ENCODE measurements at regions not wholly inside any gene's neighbourhood (a gene's known extent, or its start where the extent isn't known, plus 50 kb on each side); places are given as distances from the start of the nearest gene placed in this dataset.
"Not testable (repeated sequence)": the region's sequence is repeated elsewhere in the genome, so short reads cannot be mapped to it uniquely, and the experiment has no call there.

- not testable (repeated sequence) for DNase-seq (ENCODE audit: low spot score); H3K4me1 Mint-ChIP-seq (ENCODE audit: low read depth in 2 of 2); H3K9me3 Mint-ChIP-seq; H3K27ac Mint-ChIP-seq; H3K36me3 Mint-ChIP-seq; ATAC-seq; H3K4me3 Mint-ChIP-seq
- H3K27me3 Mint-ChIP-seq, result peaks cover 24 to 45% of the 10 kb centered on the region in 2 donors
These were observed 116.0 kb upstream of the ETV3 start for GRCh38 chr1:157254183-157254582.

- ATAC-seq (no peak), DNase-seq (ENCODE audit: low spot score) (no peak)
- peaks cover 34 to 57% of the 10 kb centered on the region in 2 donors for H3K27me3 Mint-ChIP-seq
- no peak overlapping the region for H3K27ac Mint-ChIP-seq
- no peak overlapping the region for H3K4me3 Mint-ChIP-seq
- no peaks in the 10 kb centered on the region for H3K9me3 Mint-ChIP-seq
- H3K4me1 Mint-ChIP-seq (ENCODE audit: low read depth in 2 of 2), result no peaks in the 10 kb centered on the region
- peaks cover 6% of the 10 kb centered on the region for H3K36me3 Mint-ChIP-seq
These were observed 114.3 kb upstream of the ETV3 start for GRCh38 chr1:157252473-157252872.

GRCh38 chr1:157249739-157250138 is 111.5 kb upstream of the ETV3 start:
- ATAC-seq (no peak), DNase-seq (ENCODE audit: low spot score) (no peak)
- Mint-ChIP-seq H3K9me3 (peaks cover under 1% of the 10 kb centered on the region), H3K36me3 (peaks cover 1% of the 10 kb centered on the region), H3K27ac (no peak overlapping the region), H3K27me3 (peaks cover 42 to 60% of the 10 kb centered on the region in 2 donors), H3K4me3 (no peak overlapping the region), H3K4me1 (ENCODE audit: low read depth in 2 of 2) (no peaks in the 10 kb centered on the region)

GRCh38 chr1:157249326-157249725 is 111.1 kb upstream of the ETV3 start:
- no peaks in the 10 kb centered on the region for H3K36me3 Mint-ChIP-seq
- no peak overlapping the region for H3K27ac Mint-ChIP-seq
- no peaks in the 10 kb centered on the region for H3K4me1 Mint-ChIP-seq (ENCODE audit: low read depth in 2 of 2)
- DNase-seq (ENCODE audit: low spot score), result no peak
- no peak overlapping the region for H3K4me3 Mint-ChIP-seq
- no peak for ATAC-seq
- H3K9me3 Mint-ChIP-seq, result peaks cover 3% of the 10 kb centered on the region
- H3K27me3 Mint-ChIP-seq, result peaks cover 46 to 61% of the 10 kb centered on the region in 2 donors

- H3K9me3 Mint-ChIP-seq; H3K36me3 Mint-ChIP-seq; H3K27ac Mint-ChIP-seq; H3K4me1 Mint-ChIP-seq (ENCODE audit: low read depth in 2 of 2); ATAC-seq; DNase-seq (ENCODE audit: low spot score); H3K4me3 Mint-ChIP-seq: not testable (repeated sequence)
- peaks cover 43 to 54% of the 10 kb centered on the region in 2 donors for H3K27me3 Mint-ChIP-seq
These were observed 109.5 kb upstream of the ETV3 start for GRCh38 chr1:157247764-157248049.

GRCh38 chr1:157247005-157247763 is 109.0 kb upstream of the ETV3 start:
- Mint-ChIP-seq H3K4me1 (ENCODE audit: low read depth in 2 of 2) (no peaks in the 10 kb centered on the region), H3K27ac (no peak overlapping the region), H3K27me3 (peaks cover 43 to 51% of the 10 kb centered on the region in 2 donors), H3K4me3 (no peak overlapping the region), H3K36me3 (no peaks in the 10 kb centered on the region), H3K9me3 (peaks cover 3% of the 10 kb centered on the region)
- no peak for ATAC-seq
- DNase-seq (ENCODE audit: low spot score), result no peak

GRCh38 chr1:157245823-157246222 is 107.6 kb upstream of the ETV3 start:
- H3K36me3 Mint-ChIP-seq, result no peaks in the 10 kb centered on the region
- H3K9me3 Mint-ChIP-seq, result peaks cover 3% of the 10 kb centered on the region
- DNase-seq (ENCODE audit: low spot score) (no peak), ATAC-seq (no peak)
- H3K27ac Mint-ChIP-seq, result no peak overlapping the region
- no peak overlapping the region for H3K4me3 Mint-ChIP-seq
- peaks cover 39 to 41% of the 10 kb centered on the region in 2 donors for H3K27me3 Mint-ChIP-seq
- H3K4me1 Mint-ChIP-seq (ENCODE audit: low read depth in 2 of 2), result no peaks in the 10 kb centered on the region

- ATAC-seq, result no peak
These were observed 103.0 kb upstream of the ETV3 start for GRCh38 chr1:157241185-157241538.

GRCh38 chr1:157240495-157241184 is 102.4 kb upstream of the ETV3 start:
- no peaks in the 10 kb centered on the region for H3K4me1 Mint-ChIP-seq (ENCODE audit: low read depth in 2 of 2)
- no peak for ATAC-seq
- peaks cover 3% of the 10 kb centered on the region for H3K9me3 Mint-ChIP-seq
- DNase-seq (ENCODE audit: low spot score), result no peak
- no peak overlapping the region for H3K27ac Mint-ChIP-seq
- no peaks in the 10 kb centered on the region for H3K36me3 Mint-ChIP-seq
- peaks cover 30 to 37% of the 10 kb centered on the region in 2 donors for H3K27me3 Mint-ChIP-seq
- no peak overlapping the region for H3K4me3 Mint-ChIP-seq

More at GRCh38 chr1:157241185-157241538, 103.0 kb upstream of the ETV3 start:
- no peaks in the 10 kb centered on the region for H3K4me1 Mint-ChIP-seq (ENCODE audit: low read depth in 2 of 2)
- H3K9me3 Mint-ChIP-seq, result peaks cover 3% of the 10 kb centered on the region
- H3K27ac Mint-ChIP-seq, result no peak overlapping the region
- H3K27me3 Mint-ChIP-seq, result peaks cover 31 to 37% of the 10 kb centered on the region in 2 donors
- H3K4me3 Mint-ChIP-seq, result no peak overlapping the region
- DNase-seq (ENCODE audit: low spot score), result no peak
- H3K36me3 Mint-ChIP-seq, result no peaks in the 10 kb centered on the region

GRCh38 chr1:157239936-157240335 is 101.7 kb upstream of the ETV3 start:
- H3K27ac Mint-ChIP-seq, result no peak overlapping the region
- H3K4me3 Mint-ChIP-seq, result no peak overlapping the region
- peaks cover 3% of the 10 kb centered on the region for H3K9me3 Mint-ChIP-seq
- ATAC-seq (no peak), DNase-seq (ENCODE audit: low spot score) (no peak)
- no peaks in the 10 kb centered on the region for H3K36me3 Mint-ChIP-seq
- H3K4me1 Mint-ChIP-seq (ENCODE audit: low read depth in 2 of 2), result no peaks in the 10 kb centered on the region
- H3K27me3 Mint-ChIP-seq, result peaks cover 26 to 37% of the 10 kb centered on the region in 2 donors

- no peaks in the 10 kb centered on the region for H3K36me3 Mint-ChIP-seq
- DNase-seq (ENCODE audit: low spot score) (no peak), ATAC-seq (no peak)
- no peaks in the 10 kb centered on the region for H3K9me3 Mint-ChIP-seq
- no peak overlapping the region for H3K27ac Mint-ChIP-seq
- H3K4me3 Mint-ChIP-seq, result no peak overlapping the region
- peaks cover 19 to 29% of the 10 kb centered on the region in 2 donors for H3K27me3 Mint-ChIP-seq
- no peaks in the 10 kb centered on the region for H3K4me1 Mint-ChIP-seq (ENCODE audit: low read depth in 2 of 2)
These were observed 100.4 kb upstream of the ETV3 start for GRCh38 chr1:157238585-157238984.

- Mint-ChIP-seq H3K27ac (no peak overlapping the region), H3K4me1 (ENCODE audit: low read depth in 2 of 2) (peaks cover 0 to 5% of the 10 kb centered on the region in 2 donors), H3K4me3 (no peak overlapping the region), H3K36me3 (no peaks in the 10 kb centered on the region), H3K9me3 (no peaks in the 10 kb centered on the region), H3K27me3 (peaks cover 18 to 29% of the 10 kb centered on the region in 2 donors)
- ATAC-seq (no peak), DNase-seq (ENCODE audit: low spot score) (no peak)
These were observed 99.8 kb upstream of the ETV3 start for GRCh38 chr1:157237981-157238380.

- Mint-ChIP-seq H3K27me3 (peaks cover 18 to 29% of the 10 kb centered on the region in 2 donors), H3K27ac (no peak overlapping the region), H3K4me1 (ENCODE audit: low read depth in 2 of 2) (peaks cover 0 to 6% of the 10 kb centered on the region in 2 donors), H3K36me3 (no peaks in the 10 kb centered on the region), H3K9me3 (no peaks in the 10 kb centered on the region), H3K4me3 (no peak overlapping the region)
- DNase-seq (ENCODE audit: low spot score) (no peak), ATAC-seq (no peak)
These were observed 99.3 kb upstream of the ETV3 start for GRCh38 chr1:157237522-157237921.

- Mint-ChIP-seq H3K36me3 (no peaks in the 10 kb centered on the region), H3K9me3 (no peaks in the 10 kb centered on the region), H3K27me3 (peaks cover 20 to 39% of the 10 kb centered on the region in 2 donors), H3K4me1 (ENCODE audit: low read depth in 2 of 2) (peaks cover 0 to 6% of the 10 kb centered on the region in 2 donors), H3K4me3 (no peak overlapping the region), H3K27ac (no peak overlapping the region)
- ATAC-seq (no peak), DNase-seq (ENCODE audit: low spot score) (no peak)
These were observed 97.9 kb upstream of the ETV3 start for GRCh38 chr1:157236072-157236471.
